ENCODE measurements at regions not wholly inside any gene's neighbourhood (a gene's known extent, or its start where the extent isn't known, plus 50 kb on each side); places are given as distances from the start of the nearest gene placed in this dataset.
A peak's percentile ranks its signal among the peaks of the same experiment; 100 is the strongest.

GRCh38 chr3:187618722-187619121, 51.5 kb downstream of the SST start:
- no peak overlapping the region for H3K4me3 ChIP-seq (ENCODE audit: low read depth, low read length)
- TF ChIP-seq, protein P1, sequence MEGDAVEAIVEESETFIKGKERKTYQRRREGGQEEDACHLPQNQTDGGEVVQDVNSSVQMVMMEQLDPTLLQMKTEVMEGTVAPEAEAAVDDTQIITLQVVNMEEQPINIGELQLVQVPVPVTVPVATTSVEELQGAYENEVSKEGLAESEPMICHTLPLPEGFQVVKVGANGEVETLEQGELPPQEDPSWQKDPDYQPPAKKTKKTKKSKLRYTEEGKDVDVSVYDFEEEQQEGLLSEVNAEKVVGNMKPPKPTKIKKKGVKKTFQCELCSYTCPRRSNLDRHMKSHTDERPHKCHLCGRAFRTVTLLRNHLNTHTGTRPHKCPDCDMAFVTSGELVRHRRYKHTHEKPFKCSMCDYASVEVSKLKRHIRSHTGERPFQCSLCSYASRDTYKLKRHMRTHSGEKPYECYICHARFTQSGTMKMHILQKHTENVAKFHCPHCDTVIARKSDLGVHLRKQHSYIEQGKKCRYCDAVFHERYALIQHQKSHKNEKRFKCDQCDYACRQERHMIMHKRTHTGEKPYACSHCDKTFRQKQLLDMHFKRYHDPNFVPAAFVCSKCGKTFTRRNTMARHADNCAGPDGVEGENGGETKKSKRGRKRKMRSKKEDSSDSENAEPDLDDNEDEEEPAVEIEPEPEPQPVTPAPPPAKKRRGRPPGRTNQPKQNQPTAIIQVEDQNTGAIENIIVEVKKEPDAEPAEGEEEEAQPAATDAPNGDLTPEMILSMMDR (IDR thresholded peaks at IDR 0.05; ENCODE audit: low read depth, low read length) = no peak
- in situ Hi-C loops (cut with HindIII; ENCODE audit: low sequenced_read_pairs) = no loop called here
- no peak for DNase-seq (ENCODE audit: low read depth, low spot score)

DNA sequence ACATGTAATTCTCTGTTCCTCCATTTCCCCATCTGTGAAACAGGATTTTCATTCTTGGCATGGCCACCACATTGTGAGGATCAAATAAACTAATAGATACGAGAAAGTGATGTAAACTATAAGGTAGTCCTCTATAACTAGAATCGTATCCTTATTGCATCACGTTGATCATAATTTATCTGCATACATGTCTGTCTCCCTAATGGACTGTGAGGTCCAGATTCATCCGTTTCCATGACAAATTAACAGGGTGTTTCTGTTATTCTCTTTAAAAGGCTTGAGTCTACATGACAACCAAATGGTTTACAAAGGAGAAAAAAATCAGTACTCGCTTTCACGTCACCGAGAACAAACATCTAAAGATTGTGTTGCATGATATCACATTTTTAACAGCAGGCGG, 53.0 kb downstream of the SST start:
- no peak for DNase-seq (ENCODE audit: low read depth, low spot score)
- in situ Hi-C loops (cut with HindIII; ENCODE audit: low sequenced_read_pairs) = no loop called here
- TF ChIP-seq, protein P1 (IDR thresholded peaks at IDR 0.05; ENCODE audit: low read depth, low read length) = no peak
- H3K4me3 ChIP-seq (ENCODE audit: low read depth, low read length) = no peak overlapping the region

DNA sequence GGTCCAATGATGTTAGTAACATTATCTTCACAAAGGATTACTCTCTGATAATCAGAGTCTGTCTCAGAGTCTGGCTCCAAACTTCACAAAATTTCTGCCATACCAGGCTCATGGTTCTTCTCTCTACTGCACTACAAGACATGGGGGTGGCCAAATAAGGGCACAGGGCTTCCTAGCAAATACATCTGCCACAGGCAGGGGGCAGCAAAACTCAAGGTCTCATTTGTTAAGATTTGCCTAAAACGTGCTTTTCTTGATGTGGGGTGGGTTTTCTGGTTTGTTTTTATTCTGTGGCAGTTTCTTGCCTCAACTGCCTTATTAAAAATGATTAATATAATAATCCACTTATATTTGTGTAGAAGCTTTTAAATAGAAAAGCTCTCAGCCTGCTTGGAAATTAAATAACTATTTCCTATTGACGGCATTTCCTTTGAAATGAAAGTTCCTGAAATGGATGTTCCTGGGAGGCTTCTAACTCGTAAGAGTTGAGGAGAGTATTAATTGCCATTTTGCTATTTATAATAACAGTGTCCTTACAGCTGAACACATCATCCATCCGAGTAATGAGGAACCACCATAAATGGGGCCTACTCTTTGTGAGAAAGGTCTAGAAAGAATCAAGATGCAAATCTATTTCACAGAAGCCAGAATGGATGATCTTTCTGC, 53.8 kb downstream of the SST start:
- TF ChIP-seq, protein P1 (IDR thresholded peaks at IDR 0.05; ENCODE audit: low read depth, low read length) = peak; percentile 78
- in situ Hi-C loops (cut with HindIII; ENCODE audit: low sequenced_read_pairs) = no loop called here
- H3K4me3 ChIP-seq (ENCODE audit: low read depth, low read length) = no peak overlapping the region
- DNase-seq (ENCODE audit: low read depth, low spot score) = peak; percentile 45

GRCh38 chr3:187615630-187616029, 54.6 kb downstream of the SST start:
- in situ Hi-C loops (cut with HindIII; ENCODE audit: low sequenced_read_pairs) = no loop called here
- TF ChIP-seq, protein P1 (IDR thresholded peaks at IDR 0.05; ENCODE audit: low read depth, low read length) = no peak
- DNase-seq (ENCODE audit: low read depth, low spot score) = no peak
- H3K4me3 ChIP-seq (ENCODE audit: low read depth, low read length) = no peak overlapping the region

GRCh38 chr3:187612656-187613055, 57.5 kb downstream of the SST start:
- DNase-seq (ENCODE audit: low read depth, low spot score) = no peak
- TF ChIP-seq, protein P1 (IDR thresholded peaks at IDR 0.05; ENCODE audit: low read depth, low read length) = no peak
- no peak overlapping the region for H3K4me3 ChIP-seq (ENCODE audit: low read depth, low read length)
- in situ Hi-C loops (cut with HindIII; ENCODE audit: low sequenced_read_pairs) = no loop called here

DNA sequence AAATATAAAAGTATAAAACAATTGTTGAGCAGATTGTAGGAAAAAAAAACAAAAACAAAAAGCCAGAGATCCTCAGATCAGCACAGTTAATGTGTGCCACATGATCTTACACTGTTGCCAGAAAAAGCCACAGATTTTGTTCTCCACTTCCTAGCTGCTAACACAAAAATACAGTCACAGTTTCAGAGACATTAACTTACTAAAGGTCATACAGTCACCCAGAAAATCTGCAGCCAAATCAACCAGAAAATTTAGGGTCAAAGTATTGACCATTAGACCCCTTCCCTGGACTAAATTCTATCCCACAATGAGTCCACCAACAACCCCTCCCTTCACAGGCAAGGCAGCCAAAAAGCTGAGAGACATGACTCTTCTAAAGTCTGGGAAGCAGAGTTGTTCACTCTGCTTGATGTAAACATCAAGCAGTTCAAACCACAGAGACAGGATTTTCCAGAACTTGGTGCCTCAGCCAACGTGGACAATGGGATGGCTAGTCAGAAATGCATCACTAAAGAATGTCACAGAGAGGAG, 59.1 kb downstream of the SST start:
- in situ Hi-C loops (cut with HindIII; ENCODE audit: low sequenced_read_pairs) = no loop called here
- no peak overlapping the region for H3K4me3 ChIP-seq (ENCODE audit: low read depth, low read length)
- TF ChIP-seq, protein P1 (IDR thresholded peaks at IDR 0.05; ENCODE audit: low read depth, low read length) = no peak
- DNase-seq (ENCODE audit: low read depth, low spot score) = peak; percentile 44

Measured in astrocyte of the spinal cord (primary cell).